HS-27A (cell line): ENCODE measurements at regions not wholly inside any gene's neighbourhood (a gene's known extent, or its start where the extent isn't known, plus 50 kb on each side); places are given as distances from the start of the nearest gene placed in this dataset.

ENCODE experiments used
- DNase-seq: peaks from one replicate; pipeline ENCODE4 v3.0.0-alpha.2; 2012; ENCODE audit warnings: low read depth, missing footprints

DNA sequence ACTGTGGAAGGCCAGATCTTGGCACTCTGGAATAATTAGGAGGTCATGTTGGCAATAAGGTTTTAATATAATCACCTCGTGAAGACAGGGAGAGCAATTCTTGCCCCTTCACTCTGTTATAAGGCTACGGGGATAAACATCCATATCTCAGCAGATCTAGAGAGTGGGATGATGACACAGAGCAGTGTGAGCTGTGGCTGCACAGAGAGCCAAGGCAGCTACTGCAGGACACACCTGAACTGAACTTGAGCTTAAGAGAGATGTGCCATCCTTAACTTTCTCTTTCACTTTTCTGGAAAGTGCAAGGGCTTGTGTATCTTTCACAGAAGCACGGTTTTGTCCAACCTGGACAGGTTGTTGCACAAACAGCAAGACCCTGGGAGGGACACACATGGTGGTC lies 174.7 kb downstream of the GATA3 start:
- no peak for DNase-seq

DNA sequence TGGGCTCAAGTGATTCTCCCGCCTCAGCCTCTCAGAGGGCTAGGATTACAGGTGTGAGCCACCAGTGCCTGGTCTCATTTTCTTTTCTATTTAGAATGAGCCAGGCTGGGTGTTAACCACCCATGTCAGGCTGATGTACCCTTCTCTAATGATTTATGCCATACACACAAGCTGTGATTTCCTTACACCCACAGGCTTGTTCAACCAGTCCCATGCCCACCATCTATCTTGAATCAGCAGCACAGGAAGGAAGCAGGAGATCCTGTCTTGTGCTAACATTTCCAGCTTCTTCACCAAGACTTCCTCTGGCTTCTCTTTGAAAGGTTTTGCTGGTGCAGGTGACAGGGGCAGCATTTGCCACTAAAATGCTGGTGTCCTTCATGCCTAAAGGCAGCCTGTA lies 176.4 kb downstream of the GATA3 start:
- no peak for DNase-seq

DNA sequence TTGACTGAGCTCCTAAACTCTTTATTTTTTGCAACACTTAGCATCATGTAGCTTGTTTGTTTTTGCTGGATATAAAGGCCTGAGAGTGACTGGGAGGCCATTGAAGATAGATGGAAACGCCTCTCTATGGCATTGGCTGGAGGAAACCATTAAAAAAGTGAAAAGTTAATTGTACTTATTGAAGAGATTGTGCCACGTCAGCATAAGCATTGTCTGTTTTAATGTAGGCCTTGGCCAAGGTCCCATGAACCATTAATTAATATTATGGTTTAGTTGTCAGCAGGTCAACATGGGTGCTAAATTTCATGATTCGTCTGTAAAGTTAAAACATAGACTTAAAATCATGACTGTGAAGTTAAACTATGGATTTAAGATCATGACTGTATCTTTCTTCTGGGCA lies 178.6 kb downstream of the GATA3 start:
- DNase-seq: no peak

DNA sequence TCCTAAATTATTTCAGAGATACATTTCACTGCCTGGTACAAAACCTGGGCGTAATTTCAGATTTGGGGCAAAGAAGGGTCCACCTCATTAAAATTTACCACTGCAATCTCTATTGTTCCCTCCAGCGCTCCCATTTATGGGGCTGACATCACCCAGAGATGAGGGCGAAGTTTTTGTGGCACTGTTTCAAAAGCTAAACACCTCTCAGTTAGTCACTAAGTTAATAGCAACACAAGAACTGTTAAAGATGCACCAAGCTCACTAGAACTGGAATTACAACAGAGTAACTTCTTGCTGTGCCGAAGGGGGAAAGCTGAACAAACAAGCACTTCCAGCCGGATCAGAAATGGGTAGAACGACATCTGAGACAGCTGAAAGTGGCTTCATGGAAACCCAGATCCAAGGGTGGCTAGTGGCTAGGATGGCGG lies 179.4 kb downstream of the GATA3 start:
- DNase-seq: no peak

DNA sequence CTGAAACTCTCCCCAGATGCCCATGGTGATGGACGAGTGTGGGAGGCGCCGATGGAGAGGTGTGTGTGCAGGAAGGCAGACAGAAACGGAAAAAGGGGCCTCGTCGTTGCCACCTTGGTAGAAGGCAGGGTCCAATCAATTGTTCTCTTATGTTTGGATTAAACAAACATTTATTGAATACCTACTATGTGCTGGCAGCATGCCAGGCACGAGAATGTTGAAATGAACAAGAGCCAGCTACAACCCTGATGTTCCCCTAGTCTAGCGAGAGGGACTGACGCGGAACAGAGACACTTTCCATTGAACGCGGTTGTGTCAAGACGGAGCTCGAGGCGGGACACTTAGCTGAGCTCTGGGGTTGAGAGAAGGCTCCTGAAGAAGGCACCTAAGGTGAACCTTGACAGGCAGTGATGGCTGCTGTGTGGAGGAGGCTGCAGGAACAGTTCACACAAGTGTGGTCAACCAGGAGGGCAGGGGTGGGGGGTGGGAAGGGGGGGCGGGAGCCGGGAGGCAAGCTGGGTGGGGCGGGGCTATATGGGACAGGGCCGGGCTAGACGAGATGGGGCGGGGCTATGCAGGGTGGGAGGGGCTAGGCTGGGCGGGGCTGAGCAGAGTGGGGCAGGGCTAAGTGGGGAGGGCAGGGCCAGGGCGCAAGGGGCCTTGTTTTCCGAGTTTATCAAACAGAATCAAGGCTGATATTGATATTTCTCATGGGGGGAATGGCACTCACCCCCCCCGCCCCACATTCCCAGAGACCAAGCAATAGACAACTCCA lies 181.0 kb downstream of the GATA3 start:
- DNase-seq: no peak

DNA sequence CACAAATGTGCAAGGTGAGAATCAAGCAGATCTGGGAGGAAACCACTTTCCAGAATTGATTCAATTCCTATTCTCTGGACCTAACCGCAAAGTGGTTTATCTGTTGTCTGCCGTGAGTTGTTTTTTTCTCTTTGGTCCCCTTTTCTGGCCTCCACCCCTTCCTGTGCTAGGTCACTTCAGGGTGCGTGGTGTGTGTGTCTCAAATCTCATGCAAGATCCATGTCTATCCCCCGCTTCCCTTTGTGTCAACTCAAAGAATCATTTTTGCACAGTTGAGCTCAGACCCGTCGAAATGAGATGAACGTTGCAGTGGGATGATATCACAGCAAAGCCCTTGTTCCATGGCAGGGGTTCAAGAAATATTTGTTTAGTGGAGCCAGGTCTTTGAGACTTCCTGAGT lies 184.5 kb downstream of the GATA3 start:
- DNase-seq: no peak

DNA sequence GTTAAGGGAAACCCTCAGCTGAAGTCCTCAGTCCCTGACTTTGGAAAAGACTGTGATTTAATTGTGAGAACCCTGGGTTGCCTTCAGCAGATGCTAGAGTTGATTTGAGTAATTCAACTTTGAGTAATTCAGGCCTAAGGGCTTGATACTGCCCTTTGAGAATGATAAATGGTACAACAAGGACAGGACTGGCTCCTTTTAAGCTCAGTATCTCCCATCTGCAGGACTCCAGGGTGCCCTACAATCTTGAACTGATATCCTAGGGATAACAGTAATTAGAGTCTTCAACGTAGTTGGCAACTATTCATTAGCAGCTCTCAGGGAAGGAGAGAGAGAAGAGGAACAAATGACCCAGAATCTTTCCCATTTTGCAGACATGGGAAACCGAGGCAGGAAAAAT lies 186.4 kb downstream of the GATA3 start:
- DNase-seq: no peak

DNA sequence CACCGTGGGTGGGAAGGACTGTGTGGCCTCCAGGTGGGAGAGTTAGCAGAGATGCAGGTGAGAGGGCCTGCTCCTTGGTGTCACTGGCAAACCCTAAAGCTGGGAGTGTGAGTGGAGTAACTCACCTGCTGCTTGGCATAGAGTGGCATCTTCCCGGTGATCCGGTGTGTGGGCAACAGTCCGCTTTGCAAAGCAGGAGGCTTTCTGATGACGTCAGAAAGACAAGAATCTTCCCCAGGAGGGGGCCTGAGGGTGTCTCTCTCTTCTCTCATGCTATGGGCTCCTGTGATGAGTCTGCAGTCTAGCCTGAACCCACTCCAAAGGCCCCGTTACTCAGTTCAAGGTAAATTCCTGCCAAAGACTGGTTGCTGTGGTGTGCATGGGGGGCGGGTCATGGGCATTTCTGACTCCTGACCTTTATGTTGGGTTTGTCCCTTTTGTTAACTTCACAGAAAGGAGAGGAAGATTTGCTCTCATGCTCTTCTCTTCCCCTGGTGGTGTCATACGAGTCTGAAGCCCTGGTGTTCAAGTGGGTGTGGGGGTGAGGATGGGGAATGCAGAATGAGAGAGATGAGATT lies 187.9 kb downstream of the GATA3 start:
- DNase-seq: no peak

DNA sequence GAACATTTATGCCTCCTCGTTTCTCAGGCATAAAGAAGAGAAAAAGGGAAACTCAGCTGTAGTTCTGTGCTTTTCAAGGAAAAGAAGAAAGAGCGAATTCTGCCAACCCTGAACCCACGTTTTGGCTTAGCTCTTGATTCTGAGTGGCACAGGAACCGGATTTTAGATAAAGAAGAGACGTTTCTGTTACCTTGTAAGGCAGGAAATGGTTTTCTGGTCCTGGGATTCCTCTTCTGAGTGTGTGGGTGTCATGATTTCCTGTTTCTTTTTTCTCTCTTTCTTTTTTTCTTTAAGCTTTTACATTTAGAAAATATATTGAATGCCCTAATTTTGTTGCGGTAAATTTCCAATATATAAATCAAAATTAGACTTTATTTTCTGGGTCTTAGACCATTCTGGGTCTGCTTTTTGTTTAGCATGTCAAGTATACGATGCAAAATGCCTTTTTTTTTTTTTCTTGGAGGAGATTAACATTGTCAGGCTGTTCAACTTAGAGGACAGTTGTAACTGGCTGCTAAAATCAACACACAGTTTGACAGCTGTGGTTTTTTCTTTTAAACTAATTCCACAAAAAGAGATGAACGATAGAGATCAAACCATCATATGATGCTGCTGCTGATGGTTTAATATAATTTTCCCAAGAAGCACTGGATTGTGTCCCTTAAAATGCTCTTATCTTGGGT lies 190.8 kb downstream of the GATA3 start:
- DNase-seq: no peak

DNA sequence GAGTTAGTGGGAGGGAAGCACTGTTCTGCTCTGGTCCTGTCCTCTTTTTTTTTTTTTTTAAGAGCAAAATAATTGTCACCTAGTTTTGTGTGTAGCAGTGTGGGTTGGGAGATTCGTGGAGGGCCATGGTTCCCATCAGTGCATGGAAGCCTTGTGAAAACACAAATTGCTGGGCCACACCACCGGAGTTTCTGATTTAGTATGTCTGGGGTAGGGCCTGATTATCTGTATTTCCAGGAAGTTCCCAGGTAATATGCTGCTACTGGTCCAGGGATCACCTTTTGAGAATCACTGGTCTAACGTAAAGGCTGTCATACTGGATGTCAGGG lies 191.3 kb downstream of the GATA3 start:
- no peak for DNase-seq

DNA sequence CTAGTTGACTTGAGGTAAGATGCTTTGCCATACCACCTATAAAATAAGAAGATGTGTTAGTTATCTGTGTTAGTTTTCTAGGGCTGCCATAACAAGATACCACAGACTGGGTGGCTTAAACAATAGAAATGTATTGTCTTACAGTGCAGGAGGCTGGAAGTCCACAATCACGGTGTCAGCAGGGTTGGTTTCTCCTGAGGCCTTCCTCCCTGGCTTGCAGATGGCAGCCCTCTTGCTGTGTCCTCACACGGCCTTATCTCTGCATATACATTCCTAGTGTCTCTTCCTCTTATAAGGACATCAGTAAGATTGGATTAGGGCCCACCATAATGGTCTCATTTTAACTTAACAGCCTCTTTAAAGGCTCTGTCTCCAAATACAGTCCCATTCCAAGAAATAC lies 192.1 kb downstream of the GATA3 start:
- DNase-seq: no peak

DNA sequence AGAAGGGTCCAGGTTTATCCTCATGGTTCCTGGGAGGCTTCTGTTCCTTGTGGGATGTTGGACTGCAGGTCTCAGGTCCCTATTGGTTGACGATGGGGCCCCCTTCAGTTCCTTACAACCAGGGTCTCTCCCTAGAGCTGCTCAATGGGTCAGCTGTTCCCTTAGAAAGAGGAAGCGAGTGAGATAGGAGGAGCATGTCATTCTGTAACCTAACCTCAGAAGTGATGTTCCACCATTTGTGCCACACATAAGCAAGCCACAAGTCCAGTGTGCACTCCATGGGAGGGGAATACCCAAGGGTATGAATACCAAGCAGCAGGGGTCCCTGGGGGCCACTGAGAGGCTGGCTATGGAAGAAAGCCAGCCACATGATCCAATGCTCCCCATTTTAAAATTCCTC lies 192.7 kb downstream of the GATA3 start:
- no peak for DNase-seq

DNA sequence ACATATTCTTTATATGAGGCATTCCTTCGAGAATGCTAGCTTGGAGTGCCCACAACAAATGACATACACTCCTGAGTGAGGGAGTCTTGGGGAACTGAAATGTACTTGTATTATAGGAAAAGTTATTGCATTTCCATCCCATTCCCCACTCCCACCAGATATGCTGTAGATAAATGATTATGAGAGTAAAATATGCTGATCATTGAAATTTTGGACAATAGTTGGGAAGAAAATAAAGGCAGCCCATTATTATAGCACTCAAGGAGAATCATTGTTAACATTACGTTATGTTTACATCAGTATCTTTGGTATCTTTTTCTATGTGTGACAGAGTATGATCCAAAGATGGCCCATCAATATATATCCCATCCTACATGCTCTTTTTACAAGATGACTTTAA lies 194.4 kb downstream of the GATA3 start:
- no peak for DNase-seq

DNA sequence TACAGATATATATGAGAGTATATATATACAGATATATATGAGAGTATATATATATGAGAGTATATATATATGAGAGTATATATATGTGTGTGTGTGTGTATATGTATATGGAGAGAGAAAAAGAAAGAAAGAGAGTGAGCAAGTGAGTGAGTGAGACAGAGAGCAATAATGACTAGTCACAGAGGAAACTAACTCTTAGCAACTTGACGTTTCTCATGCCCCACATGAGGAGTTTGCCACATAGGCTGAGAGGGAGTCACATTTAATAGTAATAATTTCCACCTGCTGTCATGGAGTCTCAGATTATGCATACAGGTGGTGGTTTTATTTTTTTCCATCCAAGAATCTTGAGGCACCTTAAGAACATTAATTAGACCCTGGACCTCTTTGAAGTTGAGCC lies 199.9 kb downstream of the GATA3 start:
- DNase-seq: no peak

DNA sequence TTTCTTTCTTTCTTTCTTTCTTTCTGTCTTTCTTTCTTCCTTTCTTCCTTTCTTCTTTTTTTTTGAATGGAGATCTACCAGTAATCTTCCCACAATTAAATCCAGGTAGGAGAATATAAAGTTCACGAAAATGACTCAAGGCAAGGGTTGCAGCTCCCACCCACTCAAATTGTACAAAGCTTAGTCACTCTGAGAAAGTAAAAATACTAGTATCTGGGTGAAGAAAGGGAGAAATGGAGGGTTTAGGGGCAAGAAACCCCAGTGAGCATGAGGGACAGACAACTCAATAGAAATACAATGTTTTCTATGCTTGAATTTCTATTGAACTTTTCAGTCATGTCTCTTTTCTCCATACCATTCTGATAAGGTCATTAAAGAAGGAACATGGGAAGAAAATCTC lies 200.8 kb downstream of the GATA3 start:
- DNase-seq: no peak

DNA sequence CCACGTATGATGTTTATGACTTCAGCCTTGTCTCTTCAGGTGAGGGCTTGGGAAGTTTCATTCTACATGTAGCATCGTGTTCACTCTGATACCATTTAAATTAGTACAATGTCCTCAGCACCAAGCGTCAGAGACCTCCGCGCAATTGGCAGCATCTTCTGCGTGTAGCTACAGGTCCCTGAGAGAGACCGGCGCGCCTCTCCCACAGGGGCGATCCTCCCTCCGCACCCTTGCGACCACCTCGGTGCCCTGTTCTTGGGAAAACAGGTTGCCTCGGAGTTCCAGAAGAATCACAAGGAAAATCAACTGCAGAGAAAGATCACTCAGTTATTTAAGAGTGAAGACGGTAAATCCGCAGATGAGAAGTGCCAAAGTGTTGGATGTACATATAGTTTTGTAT lies 206.2 kb downstream of the GATA3 start:
- DNase-seq: no peak

DNA sequence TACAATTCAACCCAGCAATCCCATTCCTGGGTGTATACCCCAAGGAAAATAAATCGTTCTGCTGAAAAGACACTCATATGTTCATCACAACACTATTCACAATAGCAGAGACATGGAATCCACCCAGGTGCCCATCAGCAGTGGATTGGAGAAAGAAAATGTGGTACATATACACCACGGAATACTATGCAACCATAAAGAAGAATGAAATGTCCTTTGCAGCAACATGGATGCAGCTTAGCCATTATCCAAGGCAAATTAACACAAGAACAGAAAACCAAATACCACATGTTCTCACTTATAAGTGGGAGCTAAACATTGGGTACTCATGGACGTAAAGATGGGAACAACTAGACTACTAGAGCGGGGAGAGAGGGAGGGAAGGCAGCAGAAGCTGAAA lies 207.8 kb downstream of the GATA3 start:
- no peak for DNase-seq

DNA sequence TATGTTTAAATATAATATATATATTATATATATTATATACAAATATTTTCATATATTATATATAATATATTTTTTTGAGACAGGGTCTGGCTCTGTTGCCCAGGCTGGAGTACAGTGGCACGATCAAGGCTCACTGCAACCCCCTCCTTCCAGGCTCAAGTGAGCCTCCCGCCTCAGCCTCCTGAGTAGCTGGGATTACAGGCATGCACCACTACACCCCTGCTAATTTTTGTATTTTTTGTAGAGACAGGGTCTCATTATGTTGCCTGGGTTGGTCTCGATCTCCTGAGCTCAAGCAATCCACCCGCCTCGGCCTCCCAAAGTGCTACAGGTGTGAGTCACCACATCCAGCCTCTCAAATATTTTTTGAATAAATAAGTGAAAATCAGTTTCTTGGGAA lies 215.5 kb downstream of the GATA3 start:
- no peak for DNase-seq

DNA sequence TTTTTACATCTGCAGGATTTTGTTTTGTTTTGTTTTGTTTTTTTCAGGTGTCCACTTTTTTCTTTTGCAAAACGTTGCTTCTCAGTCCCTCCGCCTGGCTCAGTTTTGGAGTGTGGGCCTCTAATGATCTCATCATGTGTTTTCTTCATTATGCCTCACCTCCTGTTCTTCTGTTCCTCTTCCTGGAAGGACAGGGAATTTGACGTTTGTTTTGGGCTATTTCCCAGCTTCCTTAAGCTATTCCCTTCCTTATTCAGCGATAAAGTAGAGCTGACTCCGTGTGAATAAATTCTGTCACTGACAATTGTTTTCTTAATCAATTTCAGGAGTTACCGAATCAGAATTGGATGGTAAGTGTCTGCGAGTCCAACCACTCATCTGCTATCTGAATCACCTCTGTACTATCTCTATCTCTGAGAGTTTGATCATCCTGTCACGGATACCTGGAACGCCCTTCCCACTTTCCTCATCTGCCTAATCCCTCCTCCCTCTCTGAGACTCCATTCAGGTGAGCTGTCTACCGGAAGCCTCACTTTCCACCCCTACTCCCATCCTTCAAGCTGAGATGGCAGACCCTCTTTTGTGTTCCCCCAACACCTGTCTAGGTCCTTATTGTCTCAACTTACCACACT lies 218.4 kb downstream of the GATA3 start:
- no peak for DNase-seq

DNA sequence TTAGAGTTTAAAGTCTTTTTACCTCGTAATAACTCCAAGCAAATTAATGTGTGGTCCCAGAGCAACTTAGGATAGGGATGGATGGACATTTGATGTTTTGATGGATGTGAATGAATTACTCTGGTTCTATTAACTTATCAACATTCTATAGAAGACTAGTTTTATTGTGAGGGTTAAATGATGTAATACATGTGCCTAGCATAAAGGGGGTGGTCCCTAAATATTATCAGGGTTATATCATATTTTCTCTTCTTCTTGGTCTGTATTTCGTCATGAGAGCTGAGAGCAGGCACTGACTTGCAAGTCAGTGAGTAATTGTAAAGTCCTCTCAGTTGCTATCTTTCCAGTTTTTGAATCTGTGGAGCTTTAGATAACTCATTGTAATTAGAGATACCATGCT lies 219.3 kb downstream of the GATA3 start:
- no peak for DNase-seq

DNA sequence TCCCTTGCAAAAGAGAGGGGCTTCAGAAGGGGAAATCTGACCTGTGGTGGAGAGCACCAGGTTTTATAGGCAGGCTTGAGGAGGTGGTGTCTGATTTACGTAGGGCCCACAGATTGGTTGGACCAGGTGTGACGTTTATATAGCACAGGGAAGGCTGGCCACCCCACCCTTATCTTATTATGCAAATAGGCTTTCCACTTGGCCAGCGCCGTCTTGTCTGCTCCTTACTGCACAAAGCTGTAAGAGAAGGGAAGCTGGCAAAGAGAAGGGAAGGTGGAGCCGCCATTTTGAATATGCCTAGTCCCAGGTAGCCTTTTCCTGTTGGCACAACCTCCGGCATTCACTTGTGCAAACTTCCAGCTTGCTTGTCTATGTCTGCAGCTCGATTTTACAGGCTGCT lies 221.4 kb downstream of the GATA3 start:
- no peak for DNase-seq

DNA sequence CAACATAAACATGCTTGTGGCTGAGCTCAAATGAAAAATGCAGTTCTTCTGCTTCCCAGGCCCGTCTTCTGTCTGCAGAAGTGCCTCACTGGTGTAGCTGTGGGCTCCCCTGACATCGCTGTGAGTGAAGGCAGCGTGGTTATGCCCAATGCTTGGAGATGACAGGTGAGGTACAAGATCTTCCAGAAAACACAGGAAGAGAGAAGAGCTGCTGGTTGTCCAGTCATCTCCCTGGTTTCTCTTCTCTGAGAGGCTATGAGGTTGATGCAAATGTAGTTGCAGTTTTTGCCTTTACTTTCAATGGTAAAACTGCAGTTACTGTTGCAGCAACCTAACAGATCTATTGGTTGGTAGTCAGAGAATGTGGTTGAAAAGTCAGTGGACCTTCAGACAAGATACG lies 223.6 kb downstream of the GATA3 start:
- no peak for DNase-seq

DNA sequence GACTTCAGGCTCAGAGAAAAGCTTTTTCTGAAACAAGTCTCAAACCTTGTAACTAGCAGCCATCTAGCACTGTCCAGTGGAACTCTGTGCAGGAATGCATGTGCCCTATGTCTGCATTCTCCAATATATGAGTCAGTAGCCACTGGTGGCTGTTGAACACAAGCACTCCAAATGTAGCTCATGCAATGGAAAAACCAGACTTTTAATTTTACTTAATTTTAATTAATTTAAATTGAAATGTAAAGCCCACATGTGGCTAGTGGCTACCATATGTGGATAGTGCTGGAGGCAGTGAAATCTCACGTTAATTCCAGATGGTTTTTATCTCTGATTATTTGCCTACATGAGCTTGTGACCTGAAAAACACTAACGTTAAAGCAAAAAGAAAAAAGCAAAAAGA lies 225.1 kb downstream of the GATA3 start:
- peak; percentile 51 for DNase-seq
